ENCODE measurements at regions not wholly inside any gene's neighbourhood (a gene's known extent, or its start where the extent isn't known, plus 50 kb on each side); places are given as distances from the start of the nearest gene placed in this dataset.
A peak's percentile ranks its signal among the peaks of the same experiment; 100 is the strongest.

- peak overlapping the region; percentile 51 to 71 for H3K27ac ChIP-seq
- no peak for DNase-seq (ENCODE audit: low spot score)
These were observed 213.9 kb upstream of the UBASH3B start for GRCh38 chr11:122441666-122442035.

GRCh38 chr11:122440811-122441665 is 214.5 kb upstream of the UBASH3B start:
- no peak for TF ChIP-seq CTCF (IDR thresholded peaks at IDR 0.05)
- no peak for DNase-seq (ENCODE audit: low spot score)
- peak overlapping the region; percentile 51 to 71 for H3K27ac ChIP-seq
- peak overlapping the region; percentile 65 for H3K4me3 ChIP-seq

More at GRCh38 chr11:122441666-122442035, 213.9 kb upstream of the UBASH3B start:
- no peak for TF ChIP-seq CTCF (IDR thresholded peaks at IDR 0.05)
- peak overlapping the region; percentile 65 for H3K4me3 ChIP-seq

GRCh38 chr11:122439866-122440810 is 215.4 kb upstream of the UBASH3B start:
- peak overlapping the region; percentile 38 to 71 for H3K27ac ChIP-seq
- H3K4me3 ChIP-seq, result peak overlapping the region; percentile 65
- TF ChIP-seq CTCF (IDR thresholded peaks at IDR 0.05), result no peak
- DNase-seq (ENCODE audit: low spot score), result no peak

GRCh38 chr11:122436188-122436555 is 219.3 kb upstream of the UBASH3B start:
- no peak for TF ChIP-seq CTCF (IDR thresholded peaks at IDR 0.05)
- Histone ChIP-seq H3K4me3 (no peak overlapping the region), H3K27ac (no peak overlapping the region)
- no peak for DNase-seq (ENCODE audit: low spot score)

- no peak overlapping the region for H3K27ac ChIP-seq
- TF ChIP-seq CTCF (IDR thresholded peaks at IDR 0.05), result no peak
- no peak overlapping the region for H3K4me3 ChIP-seq
- no peak for DNase-seq (ENCODE audit: low spot score)
These were observed 219.9 kb upstream of the UBASH3B start for GRCh38 chr11:122435540-122436187.

- DNase-seq (ENCODE audit: low spot score), result no peak
- TF ChIP-seq CTCF (IDR thresholded peaks at IDR 0.05), result no peak
- no peak overlapping the region for H3K4me3 ChIP-seq
- H3K27ac ChIP-seq, result no peak overlapping the region
These were observed 220.7 kb upstream of the UBASH3B start for GRCh38 chr11:122434786-122435185.
